GM21723 (cell line): ENCODE measurements at regions not wholly inside any gene's neighbourhood (a gene's known extent, or its start where the extent isn't known, plus 50 kb on each side); places are given as distances from the start of the nearest gene placed in this dataset.

ENCODE experiments used
- ATAC-seq: cut with Tn5 transposase; IDR thresholded peaks from one replicate; pipeline ENCODE4 v1.9.1; 2021; ENCODE audit warnings: mild to moderate bottlenecking, moderate library complexity; ENCODE audit not compliant: unreplicated experiment

GRCh38 chr1:56056438-56057287, 522.7 kb downstream of the PLPP3 start:
- ATAC-seq: no peak

GRCh38 chr1:56054959-56055358, 524.4 kb downstream of the PLPP3 start:
- ATAC-seq: no peak

- no peak for ATAC-seq
These were observed 527.3 kb downstream of the PLPP3 start for GRCh38 chr1:56052041-56052440.

GRCh38 chr1:56050911-56051310, 528.5 kb downstream of the PLPP3 start:
- no peak for ATAC-seq

GRCh38 chr1:56045477-56045876, 533.9 kb downstream of the PLPP3 start:
- ATAC-seq: no peak

GRCh38 chr1:56045062-56045461, 534.3 kb downstream of the PLPP3 start:
- no peak for ATAC-seq

- no peak for ATAC-seq
These were observed 542.9 kb downstream of the PLPP3 start for GRCh38 chr1:56036479-56036878.

- no peak for ATAC-seq
These were observed 544.4 kb downstream of the PLPP3 start for GRCh38 chr1:56034847-56035481.

GRCh38 chr1:56034222-56034621, 545.1 kb downstream of the PLPP3 start:
- no peak for ATAC-seq

- ATAC-seq: no peak
These were observed 545.9 kb downstream of the PLPP3 start for GRCh38 chr1:56033321-56034037.

- ATAC-seq: no peak
These were observed 547.2 kb downstream of the PLPP3 start for GRCh38 chr1:56032096-56032676.

GRCh38 chr1:56031001-56031400, 548.4 kb downstream of the PLPP3 start:
- ATAC-seq: no peak

GRCh38 chr1:56029319-56030003, 549.9 kb downstream of the PLPP3 start:
- no peak for ATAC-seq

- ATAC-seq: no peak
These were observed 550.5 kb downstream of the PLPP3 start for GRCh38 chr1:56028911-56029310.

- no peak for ATAC-seq
These were observed 551.1 kb downstream of the PLPP3 start for GRCh38 chr1:56028244-56028643.

- ATAC-seq: no peak
These were observed 553.4 kb downstream of the PLPP3 start for GRCh38 chr1:56025942-56026341.

- ATAC-seq: no peak
These were observed 555.2 kb downstream of the PLPP3 start for GRCh38 chr1:56024155-56024554.

GRCh38 chr1:56019922-56020321, 559.4 kb downstream of the PLPP3 start:
- no peak for ATAC-seq

GRCh38 chr1:56019472-56019871, 559.9 kb downstream of the PLPP3 start:
- ATAC-seq: no peak

GRCh38 chr1:56017336-56017735, 562.0 kb downstream of the PLPP3 start:
- no peak for ATAC-seq

GRCh38 chr1:56003846-56004245, 575.5 kb downstream of the PLPP3 start:
- no peak for ATAC-seq
